ENCODE measurements at regions not wholly inside any gene's neighbourhood (a gene's known extent, or its start where the extent isn't known, plus 50 kb on each side); places are given as distances from the start of the nearest gene placed in this dataset.

DNA sequence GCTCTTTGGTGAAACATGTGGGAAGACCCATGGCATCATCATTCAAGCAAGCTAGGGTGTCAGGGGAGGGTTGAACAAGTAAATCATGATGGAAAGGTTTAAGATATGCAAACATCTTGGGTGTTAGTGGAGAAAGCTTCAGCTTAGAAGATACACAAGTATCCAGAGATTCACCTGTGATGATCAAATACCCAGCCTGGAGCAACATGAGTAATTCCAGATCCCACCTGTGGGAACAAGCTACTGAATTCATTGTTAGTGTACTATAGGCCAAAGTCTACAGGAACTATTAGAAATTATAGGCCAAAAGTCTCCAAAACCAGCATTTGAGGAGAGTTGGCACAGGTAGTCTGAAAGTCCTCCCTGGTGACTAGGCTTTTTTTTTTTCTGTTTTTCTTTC, 499.9 kb downstream of the NUF2 start:
- DNase-seq = no peak

DNA sequence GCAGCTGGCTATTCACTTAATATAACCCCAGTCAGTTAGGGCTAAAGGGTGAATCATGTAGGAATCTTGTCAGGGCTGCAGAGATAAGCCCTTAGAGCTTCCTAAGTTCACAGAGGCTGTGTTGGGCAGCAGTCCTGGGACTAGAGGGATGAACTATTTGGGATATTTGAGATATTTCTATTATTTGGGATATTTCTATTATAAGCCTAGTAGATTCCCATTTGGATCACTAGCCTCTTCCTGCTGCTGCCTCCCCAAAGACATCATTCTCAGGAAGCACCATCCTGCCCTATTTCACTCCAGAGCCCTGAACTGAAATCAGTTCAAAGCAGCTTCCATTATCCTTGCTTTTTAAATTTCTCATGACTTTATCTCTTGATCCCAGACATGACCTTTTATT, 501.3 kb downstream of the NUF2 start:
- DNase-seq = no peak

DNA sequence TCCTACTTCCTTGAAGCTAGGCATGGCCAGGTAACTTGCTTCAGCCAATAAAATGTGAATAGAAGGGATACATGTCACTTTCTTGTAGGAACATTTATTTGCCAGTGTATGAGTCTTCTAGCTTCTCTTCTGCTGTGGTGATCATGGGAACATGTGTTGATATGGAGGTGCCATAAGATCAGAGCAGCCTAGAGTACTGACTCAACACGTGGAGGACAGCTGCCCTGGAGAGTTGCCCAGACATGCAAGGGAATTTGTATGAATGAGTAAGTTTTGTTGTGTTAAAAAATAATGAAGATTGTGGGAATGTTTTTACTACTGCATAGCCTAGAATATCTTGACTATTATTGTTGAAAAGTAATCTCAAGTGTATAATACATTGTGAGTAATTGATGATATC, 502.3 kb downstream of the NUF2 start:
- no peak for DNase-seq

DNA sequence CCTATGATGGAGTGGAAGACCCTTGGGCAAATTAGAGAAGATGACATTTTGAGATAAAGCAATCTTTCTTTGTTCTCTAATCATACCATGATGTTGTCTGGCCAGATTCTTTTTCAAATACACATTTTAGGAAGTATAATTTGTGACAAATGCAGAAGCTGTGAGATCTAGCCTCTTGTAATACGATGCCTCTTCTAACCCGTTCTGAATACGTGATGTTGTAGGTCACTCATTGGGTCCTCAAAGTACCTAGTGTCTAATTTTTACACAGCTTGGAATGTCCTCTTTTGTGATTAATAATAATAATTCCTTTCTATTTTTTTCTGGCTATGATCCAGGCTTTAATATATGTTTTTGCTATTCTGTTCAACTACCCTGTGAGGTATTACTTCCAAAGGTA, 502.7 kb downstream of the NUF2 start:
- no peak for DNase-seq

DNA sequence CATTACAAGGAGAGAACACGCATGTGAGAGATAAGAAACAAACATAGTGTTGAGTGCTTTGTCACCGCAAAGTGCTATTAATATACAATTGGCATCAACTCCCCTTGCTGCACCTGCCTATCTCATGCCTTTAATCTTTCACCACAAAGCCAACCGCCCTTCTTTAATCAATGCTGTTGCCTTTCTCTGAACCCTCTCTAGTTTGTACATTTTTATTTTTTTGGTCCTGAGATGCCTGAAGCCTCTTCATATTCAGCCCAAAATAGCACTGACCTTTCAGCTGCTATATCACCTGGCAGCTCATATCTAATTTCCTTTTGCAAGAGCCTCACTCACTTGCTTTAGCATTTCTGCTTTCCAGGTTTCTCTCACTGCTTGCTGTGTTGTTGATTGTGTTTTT, 504.7 kb downstream of the NUF2 start:
- no peak for DNase-seq

DNA sequence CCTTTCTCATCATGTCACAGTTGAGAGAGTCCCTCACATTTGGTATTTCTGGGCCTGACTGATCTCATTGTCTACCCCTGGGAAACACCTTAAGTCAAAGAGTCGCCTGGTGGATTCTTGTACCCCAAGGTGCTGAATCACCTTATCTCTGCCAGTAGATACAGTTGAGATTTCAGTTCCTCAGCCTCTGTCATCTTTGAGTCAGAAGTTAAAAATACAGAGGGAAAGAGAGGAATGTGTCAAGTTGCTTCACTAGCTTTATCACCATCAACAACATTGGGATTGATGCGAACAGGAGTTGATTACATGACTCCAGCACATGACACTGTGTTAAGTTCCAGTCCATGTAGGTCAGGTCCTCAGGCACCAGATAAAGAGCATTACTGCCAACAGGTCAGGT, 513.0 kb downstream of the NUF2 start:
- no peak for DNase-seq

DNA sequence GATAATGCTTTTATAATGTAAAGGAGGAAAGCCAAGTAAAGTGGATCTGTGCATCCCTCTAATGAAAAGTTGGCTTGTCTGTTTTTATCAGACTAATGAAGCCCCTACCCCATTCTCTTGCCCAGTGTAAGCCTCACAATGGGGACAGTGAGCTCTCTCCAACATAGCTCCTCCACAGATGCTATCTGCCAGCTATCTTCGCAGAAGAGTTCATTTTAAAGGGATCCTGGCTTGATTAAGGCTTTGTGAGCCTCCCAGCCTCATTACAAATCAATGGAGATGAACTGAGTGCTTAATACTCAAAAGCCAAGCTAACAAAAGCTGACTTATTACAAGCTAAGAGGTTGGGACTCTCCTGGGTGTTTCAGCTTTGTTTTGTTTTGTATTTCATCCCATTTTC, 514.7 kb downstream of the NUF2 start:
- DNase-seq = no peak

DNA sequence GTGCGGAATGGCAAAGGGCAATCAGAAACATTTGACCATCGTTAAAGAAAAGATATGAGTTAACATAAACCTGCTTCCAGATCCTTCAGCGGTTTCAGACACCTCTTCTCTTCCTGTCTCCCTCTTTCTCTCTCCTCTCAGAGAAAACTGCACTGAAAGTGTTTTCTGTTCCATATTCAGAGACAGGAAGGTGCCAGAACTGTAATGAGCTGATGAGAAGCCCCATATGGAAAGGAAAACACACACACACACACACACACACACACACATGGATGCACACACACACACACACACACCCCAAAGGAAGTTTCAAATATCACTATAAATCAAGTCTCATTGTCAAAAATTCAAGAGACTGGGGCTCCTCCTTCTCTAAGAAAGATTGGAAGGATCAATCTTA, 515.5 kb downstream of the NUF2 start:
- DNase-seq = no peak

DNA sequence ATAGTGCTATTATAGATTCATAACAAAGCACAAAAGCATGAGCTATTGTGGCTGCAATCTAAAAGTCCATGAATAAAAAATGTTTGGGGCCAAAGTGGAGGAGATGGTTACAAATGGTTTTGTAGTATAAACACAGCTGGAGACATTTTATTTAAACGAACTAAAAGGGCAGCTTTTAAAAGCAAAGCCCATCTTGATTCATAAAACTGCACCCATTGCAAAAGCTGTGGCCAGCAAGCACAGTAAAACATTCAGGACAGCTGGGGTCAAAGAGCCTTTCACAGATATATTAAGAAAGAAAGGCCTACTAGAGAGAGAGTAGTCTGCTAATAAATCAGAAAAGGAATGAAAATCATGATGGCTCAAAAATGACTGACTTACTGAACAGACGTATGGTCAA, 520.8 kb downstream of the NUF2 start:
- DNase-seq = no peak

DNA sequence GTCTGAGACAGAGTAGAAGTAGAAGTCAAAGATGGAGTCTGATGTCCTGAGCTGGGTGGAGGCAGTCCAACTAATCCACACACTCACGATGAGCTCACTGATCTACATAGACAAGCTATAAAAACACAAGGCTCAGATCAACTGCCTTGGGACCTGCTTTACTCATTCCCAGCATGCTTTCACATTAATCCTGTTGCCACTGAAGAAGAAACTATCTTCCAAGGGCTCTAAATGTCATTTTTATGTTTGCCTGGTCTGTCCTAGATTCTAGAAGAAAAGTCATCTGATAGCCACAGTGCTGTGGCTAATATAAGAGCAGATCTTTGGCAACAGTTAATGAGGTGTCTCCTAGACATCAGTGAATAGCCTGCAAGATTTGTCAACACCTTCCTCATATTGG, 522.7 kb downstream of the NUF2 start:
- no peak for DNase-seq

DNA sequence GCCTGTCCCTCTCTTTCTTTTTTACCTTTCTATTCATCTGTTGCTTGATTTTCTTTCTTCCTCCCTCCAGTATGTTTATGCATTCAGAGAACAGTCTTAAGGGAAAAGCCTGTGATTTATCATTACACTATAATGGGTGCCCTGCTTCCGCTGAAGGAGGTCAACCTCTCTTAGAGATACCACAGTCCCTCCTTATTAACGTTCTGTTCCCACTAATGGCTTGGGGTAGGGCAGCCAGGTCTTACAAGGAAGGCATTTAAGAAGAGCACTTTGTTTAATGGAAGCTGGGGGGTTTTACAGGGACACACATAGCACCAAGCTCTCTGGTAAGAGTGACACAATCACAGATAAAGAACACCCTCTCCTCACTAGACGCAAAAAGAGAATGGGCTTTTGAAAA, 523.5 kb downstream of the NUF2 start:
- DNase-seq = no peak

DNA sequence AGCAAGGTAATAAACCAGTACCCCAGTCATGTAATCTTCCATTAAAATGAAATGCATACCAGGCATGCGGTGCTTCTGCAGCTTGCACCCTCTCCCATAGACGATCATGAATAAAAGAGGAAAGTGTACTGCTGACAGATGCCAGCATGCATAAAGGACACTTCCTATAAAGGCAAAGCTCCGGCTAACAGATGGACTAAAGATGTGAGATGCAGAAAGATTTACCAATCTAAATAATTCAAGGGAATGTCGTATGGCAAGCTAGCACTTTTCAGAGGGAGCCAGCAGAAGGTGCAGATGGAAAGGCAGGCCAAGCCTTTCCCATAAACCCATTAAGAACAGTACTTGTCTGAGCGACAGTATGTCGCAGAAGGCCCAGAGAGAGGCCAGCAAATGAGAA, 542.0 kb downstream of the NUF2 start:
- no peak for DNase-seq

DNA sequence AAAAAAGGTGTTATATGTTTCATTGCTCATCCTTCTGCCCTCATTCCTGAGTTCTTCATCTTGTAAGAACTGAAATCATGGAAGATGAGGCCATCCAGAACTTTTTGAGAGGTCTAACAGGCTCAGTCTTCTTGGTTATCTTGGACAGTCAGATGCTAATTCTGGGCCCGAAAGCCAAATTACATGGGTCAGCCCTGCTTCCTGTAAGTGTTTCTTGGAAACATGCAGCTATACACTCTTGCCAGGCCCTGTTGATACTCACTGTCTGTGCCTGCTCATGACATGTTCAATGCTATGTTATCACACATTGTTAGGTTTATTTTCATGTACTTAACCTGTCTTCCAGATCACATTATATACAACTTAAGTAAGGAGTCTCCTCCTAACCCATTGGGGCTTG, 542.5 kb downstream of the NUF2 start:
- DNase-seq = no peak

DNA sequence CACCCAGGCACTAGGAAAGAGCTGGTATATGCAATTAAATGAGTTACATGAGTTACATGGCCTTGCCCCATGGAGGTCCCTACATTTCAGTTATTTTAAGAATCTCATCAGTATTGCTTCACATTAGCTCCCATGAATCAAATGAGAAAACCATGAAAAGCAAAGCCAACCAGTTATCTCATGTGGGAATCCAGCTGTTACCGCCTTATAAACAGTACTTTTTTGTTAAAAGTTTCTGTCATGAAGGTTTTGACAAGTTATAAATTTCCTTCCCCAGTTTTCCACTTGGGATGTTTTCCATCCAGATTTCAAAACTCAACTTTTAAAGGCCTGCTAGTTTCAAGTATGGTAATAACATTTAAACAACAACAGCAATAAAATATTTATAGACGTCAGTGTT, 544.8 kb downstream of the NUF2 start:
- DNase-seq = no peak

DNA sequence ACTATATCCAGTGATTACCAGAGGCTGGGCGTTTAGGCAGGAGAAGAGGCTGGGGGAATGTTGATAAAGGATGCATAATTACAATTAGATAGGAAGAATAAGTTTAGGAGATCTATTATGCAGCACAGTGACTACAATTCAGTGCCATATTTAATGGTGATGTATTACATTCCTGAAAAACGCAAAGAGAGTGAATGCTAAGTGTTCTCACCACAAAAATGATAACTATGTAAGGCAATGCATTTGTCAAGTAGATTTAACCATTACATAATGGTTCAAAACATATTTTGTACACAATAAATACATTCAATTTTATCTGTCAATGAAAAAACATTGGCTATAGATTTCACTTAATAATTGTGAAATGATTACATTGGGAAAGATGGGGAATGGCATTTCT, 548.9 kb downstream of the NUF2 start:
- DNase-seq = no peak

DNA sequence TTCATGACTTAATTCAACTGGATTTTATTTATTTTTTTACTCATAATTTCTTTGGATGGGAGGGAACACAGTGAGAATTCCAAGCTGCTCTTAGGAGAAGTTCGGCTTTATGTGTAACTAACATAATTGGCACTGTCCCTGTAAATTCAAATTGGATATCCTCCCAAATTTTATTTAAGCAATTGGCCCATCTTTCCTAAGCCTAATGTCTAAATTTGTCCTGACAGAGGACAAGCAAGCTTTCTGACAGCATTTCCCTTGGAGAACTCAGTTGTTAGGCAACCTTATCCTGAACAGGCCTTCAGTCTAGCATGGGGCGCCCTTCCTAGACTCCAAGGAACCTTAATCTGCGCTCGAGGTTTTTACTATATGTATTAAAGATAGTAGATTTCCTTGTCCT, 550.3 kb downstream of the NUF2 start:
- DNase-seq = no peak

DNA sequence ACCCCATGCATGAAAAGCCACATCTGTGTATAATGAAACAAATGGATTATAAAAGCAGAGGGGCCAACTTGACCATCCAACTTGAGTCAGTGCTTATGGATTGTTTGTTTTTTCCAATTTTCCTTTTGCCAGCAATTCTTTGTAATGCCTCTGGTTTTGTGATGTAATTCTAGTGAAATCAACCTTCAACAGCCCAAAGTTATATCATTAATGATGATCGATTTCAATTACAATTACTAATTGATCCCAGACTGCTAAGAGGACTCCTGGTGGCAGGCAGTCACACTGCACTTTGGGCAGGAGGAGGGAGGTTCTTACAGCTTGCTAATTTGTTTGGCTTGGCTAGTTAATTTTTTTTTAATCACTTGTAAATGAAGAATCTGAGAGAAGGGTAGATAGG, 552.3 kb downstream of the NUF2 start:
- no peak for DNase-seq

DNA sequence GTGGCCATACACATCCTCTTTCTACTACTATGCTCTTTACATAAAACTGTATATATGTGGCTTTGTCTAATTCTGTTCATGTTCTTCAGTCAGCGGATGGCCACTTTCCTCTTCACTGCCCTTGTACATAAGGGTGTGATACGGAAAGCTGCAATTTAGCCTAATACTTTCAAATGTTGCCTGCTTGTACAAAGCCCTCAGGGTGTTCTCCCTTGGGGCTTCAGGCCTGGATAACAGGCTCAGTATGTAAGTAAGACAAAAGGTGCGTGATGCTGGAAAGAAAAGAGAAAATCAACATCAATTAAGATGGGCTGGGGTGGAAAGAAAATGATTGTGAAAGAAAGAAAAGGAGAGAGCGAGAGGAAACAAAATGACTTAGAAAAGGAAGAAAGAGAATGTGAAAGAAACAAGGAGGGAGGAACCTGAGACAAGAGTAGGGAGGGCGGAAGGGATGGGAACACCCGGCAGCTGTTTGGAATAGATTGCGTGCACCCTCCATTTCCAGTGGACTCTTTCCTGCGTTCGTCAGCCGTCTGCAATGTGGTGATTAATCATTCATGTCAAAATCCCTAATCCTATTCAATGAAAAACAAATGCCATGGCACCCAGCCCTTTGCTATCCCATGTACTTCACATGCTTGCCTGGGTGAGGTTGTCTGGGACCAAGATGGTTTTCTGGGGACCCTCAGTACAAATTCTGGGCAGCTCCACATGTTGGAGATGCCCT, 553.6 kb downstream of the NUF2 start:
- DNase-seq = no peak

DNA sequence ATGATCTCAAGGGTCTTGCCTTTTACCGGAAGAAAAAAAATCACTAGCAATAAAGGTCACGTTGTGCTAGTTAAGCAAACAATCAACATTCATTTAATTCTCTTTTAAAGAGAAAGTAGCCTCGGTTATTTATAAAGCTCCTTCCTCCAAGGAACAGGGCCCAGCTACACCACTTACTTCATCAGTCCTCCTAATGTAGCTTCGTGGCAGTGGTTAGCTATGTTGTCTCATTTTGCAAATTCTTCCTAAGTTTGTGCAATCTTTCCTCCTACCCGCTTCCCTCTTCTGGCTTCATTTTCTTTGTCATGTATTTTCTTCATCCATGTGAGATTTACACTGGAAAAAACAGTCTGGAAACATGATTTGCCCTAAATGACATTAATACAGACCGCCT, 554.2 kb downstream of the NUF2 start:
- DNase-seq = no peak

DNA sequence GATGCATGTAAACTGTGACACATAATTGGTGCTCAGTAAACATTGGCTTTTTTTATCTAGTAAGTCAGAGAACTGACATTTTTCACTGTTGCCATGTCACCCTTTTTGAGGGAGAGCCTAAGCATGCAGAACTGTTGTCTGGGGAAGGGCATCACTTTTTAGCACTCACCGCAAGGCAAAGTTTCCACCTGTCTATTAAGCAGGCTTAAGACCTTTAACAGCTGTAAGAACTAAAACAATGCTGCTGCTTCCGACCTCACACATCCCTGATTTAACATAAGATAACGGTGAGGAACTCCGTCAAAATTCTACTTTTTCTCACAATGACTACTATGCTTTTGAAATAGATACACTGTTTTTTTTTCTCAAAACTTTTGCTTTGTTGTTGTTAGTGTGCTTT, 554.8 kb downstream of the NUF2 start:
- no peak for DNase-seq

DNA sequence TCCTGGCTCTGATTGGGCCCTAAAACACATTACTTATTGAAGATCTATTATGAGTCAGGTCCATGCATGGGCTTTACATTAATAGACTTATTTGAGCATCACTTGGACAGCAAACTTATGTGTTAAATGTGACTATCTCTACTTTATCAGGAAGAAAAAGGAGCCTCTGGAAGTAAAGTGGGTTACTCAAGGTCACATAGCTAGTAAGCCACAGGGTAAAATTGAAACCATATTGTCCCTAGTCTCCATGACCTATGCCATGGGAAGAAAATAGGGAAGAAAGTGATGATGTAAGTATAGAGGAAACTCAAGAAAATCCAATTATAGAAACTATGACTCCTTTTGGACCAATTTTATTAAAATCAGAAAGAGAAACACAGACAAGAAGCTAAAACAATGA, 555.3 kb downstream of the NUF2 start:
- DNase-seq = no peak

DNA sequence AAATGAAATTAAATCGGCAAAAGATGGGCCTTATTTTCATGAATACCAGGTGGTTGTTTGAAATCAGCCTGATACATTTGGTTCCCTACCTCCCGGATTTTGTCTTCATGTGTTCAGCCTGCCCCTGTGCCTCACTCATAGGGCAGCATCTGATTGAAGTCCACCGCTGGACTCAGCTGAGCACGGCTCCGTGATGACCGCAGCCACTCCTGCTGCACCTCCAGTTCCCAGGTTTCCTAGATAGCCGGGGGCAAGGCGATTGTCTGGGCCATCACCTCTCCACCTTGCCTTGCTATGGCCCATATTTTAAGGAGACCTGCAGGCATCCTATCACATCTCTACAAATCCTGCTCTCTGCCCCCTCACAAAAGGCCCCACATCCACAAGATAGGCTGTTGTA, 563.8 kb downstream of the NUF2 start:
- no peak for DNase-seq

DNA sequence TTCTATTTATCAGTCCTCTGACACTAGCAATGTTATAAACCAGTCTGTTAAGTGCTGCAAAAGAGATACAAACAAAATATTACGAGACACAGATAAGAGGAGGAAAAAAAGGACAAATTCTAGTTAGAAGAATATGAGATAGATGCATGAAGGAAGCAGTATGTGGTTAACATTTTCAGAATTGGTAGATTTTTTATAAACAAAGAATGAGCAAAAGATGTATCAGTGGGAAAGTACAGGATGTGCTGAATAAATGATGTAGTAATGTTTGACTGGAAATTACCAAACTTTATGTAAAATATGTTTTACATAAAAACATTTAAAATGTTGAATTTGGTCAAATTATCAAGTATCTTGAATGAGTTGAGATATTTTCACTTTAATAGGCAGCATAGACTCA, 574.2 kb downstream of the NUF2 start:
- no peak for DNase-seq

DNA sequence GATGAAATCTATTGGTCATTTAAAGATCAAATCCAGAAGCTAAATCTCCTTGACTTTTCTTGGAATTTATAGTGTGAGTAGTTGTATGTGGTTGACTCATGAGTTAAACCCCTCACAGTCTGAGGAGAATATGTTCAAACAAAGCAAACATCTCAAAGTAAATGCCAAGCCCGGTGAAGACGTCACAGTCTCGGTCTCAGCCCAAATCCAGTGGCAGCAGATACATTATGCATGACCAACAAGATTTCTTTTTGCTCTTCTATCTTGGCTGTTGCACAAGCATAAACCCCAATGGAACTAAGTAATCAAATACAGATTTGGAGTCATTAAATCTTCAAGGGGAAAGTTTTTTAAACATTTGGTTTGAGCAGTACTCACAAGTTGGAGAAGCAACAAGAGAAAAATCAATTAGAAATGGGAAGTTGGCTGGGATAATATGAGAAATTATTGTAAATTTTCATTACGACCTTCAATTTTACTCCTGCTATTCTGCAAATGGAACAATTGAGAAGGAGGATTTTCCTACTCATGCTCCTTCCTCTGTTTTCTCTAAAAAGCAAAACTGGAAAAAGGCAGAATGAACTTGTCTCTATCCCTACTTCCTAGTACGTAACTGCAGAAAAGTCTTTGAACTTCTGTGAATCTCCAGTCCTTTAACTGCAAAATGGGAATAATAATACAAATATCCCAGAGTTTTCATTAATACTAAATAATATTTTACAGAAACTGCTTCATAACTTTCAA, 575.8 kb downstream of the NUF2 start:
- no peak for DNase-seq

DNA sequence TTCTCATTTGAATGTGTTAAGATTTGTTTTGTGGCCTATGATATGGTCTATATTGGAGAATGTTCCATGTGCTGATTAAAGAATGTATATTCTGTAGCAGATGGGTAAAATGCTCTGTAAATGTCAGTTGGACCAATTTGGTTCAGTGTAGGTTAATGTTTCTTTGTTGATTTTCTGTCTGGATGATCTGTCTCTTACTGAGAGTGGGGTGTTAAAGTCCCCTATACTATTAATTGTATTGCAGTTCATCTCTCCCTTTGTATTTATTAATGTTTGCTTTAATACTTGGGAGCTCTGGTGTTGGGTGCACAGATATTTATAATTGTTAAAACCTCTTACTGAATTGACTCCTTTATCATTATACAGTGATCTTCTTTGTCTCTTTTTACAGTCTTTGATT, 584.5 kb downstream of the NUF2 start:
- no peak for DNase-seq
